ENCODE measurements at regions not wholly inside any gene's neighbourhood (a gene's known extent, or its start where the extent isn't known, plus 50 kb on each side); places are given as distances from the start of the nearest gene placed in this dataset.
"Not testable (repeated sequence)": the region's sequence is repeated elsewhere in the genome, so short reads cannot be mapped to it uniquely, and the experiment has no call there.

DNA sequence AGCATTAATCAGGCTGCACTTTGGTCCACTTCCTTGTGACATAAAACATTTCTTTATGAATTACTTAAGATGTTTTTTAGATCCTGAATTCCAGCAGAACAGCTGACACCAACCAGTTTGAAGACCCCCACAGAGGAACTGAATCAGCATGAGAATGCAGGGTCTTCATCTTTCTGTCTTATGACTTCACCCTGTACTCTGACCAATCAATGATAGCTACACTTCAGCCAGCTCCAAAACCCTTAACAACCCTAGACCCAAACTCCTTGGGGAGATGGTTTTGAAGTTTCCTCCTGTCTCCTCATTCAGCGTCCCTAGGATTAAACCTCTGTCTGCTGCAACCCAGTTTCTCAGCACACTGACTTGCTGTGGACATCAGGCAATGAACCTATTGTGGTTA is 175.0 kb downstream of the CTH start:
- no peaks in the 10 kb centered on the region for H3K36me3 ChIP-seq (ENCODE audit: insufficient read depth, low read length)
- H3K4me1 ChIP-seq (ENCODE audit: insufficient read depth, low read length): peaks cover 14% of the 10 kb centered on the region; the same call in 1 of the 2 replicates
- no peak overlapping the region for H3K9ac ChIP-seq (ENCODE audit: low read depth, low read length)
- H3K9me3 ChIP-seq (ENCODE audit: control insufficient read depth, insufficient read depth, low read length): no peaks in the 10 kb centered on the region

DNA sequence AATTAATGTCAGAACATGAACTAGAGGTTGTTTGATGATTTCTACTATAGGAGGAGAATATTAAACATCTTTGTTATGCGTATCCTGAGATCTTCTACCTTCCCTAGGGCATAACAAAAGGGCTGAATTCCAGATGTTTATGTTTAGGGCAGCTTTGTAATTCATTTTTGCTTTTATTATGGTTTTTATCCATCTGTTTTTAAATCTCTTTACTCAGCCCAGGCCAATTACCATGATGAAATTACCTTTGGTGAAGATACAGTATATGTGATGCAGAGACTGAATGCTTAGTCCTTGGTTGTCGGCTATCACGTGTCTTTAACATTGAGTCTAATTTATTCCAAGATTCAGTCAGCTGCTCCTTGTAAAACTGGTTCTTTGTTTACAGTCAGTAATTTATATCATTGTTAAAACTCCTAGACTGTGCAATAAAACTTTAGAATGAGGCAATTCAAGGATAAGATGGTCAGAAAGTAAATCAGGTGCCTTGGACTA is 176.9 kb downstream of the CTH start:
- H3K9me3 ChIP-seq (ENCODE audit: control insufficient read depth, insufficient read depth, low read length): no peaks in the 10 kb centered on the region
- H3K4me1 ChIP-seq (ENCODE audit: insufficient read depth, low read length): peaks cover 14% of the 10 kb centered on the region; the same call in 1 of the 2 replicates
- H3K36me3 ChIP-seq (ENCODE audit: insufficient read depth, low read length): no peaks in the 10 kb centered on the region
- H3K9ac ChIP-seq (ENCODE audit: low read depth, low read length): no peak overlapping the region

DNA sequence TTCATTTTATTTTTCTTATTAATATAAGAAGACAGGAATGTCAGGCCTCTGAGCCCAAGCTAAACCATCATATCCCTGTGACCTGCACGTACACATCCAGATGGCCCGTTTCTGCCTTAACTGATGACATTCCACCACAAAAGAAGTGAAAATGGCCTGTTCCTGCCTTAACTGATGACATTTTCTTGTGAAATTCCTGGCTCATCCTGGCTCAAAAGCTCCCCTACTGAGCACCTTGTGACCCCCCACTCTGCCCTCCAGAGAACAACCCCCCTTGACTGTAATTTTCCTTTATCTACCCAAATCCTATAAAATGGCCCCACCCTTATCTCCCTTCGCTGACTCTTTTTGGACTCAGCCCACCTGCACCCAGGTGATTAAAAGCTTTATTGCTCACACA is 182.5 kb downstream of the CTH start:
- not testable (repeated sequence) for H3K9ac ChIP-seq (ENCODE audit: low read depth, low read length); H3K4me1 ChIP-seq (ENCODE audit: insufficient read depth, low read length); H3K9me3 ChIP-seq (ENCODE audit: control insufficient read depth, insufficient read depth, low read length); H3K36me3 ChIP-seq (ENCODE audit: insufficient read depth, low read length)

DNA sequence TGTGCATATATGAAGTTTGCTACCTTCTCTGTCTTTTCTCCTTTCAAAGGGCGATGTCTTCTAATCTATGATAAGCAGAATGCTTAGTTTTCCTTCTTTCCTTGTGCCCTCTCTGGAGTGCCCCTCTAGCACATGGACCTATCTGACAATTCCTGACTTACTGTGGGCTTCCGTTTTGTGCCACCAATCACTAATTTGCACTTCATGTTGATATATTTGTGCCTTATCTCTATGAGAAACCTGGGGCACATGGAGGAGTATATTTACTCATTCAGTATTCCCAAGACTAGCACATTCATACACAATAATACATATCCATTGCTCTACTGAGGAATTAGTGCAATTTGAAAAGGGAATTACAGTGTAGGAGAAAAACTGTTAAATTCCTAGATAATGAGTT is 197.7 kb downstream of the CTH start:
- Histone ChIP-seq H3K36me3 (ENCODE audit: insufficient read depth, low read length) (no peaks in the 10 kb centered on the region), H3K4me1 (ENCODE audit: insufficient read depth, low read length) (peaks cover 4% of the 10 kb centered on the region; the same call in 1 of the 2 replicates), H3K9ac (ENCODE audit: low read depth, low read length) (no peak overlapping the region), H3K9me3 (ENCODE audit: control insufficient read depth, insufficient read depth, low read length) (no peaks in the 10 kb centered on the region)

DNA sequence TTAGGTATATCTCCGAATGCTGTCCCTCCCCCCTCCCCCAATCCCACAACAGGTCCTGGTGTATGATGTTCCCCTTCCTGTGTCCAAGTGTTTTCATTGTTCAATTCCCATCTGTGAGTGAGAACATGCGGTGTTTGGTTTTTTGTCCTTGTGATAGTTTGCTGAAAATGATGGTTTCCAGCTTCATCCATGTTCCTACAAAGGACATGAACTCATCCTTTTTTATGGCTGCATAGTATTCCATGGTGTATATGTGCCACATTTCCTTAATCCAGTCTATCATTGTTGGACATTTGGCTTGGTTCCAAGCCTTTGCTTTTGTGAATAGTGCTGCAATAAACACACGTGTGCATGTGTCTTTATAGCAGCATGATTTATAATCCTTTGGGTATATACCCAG is 199.1 kb downstream of the CTH start:
- not testable (repeated sequence) for H3K36me3 ChIP-seq (ENCODE audit: insufficient read depth, low read length); H3K9ac ChIP-seq (ENCODE audit: low read depth, low read length); H3K4me1 ChIP-seq (ENCODE audit: insufficient read depth, low read length); H3K9me3 ChIP-seq (ENCODE audit: control insufficient read depth, insufficient read depth, low read length)

DNA sequence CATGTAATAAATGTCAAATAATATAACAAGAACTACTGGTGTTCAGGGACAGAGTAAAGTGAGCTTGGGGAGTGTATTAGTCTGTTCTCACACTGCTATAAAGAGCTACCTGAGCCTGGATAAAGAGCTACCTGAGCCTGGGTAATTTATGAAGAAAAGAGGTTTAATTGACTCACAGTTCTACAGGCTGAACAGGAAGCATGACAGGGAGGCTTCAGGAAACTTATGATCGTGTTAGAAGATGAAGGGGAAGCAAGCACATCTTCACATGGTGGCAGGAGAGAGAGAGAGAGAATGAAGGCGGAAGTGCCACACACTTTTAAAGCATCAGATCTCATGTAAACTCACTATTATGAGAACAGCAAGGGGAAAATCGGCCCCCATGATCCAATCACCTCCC is 205.9 kb downstream of the CTH start:
- H3K4me1 ChIP-seq (ENCODE audit: insufficient read depth, low read length): no peaks in the 10 kb centered on the region
- no peaks in the 10 kb centered on the region for H3K9me3 ChIP-seq (ENCODE audit: control insufficient read depth, insufficient read depth, low read length)
- H3K36me3 ChIP-seq (ENCODE audit: insufficient read depth, low read length): no peaks in the 10 kb centered on the region
- H3K9ac ChIP-seq (ENCODE audit: low read depth, low read length): no peak overlapping the region

DNA sequence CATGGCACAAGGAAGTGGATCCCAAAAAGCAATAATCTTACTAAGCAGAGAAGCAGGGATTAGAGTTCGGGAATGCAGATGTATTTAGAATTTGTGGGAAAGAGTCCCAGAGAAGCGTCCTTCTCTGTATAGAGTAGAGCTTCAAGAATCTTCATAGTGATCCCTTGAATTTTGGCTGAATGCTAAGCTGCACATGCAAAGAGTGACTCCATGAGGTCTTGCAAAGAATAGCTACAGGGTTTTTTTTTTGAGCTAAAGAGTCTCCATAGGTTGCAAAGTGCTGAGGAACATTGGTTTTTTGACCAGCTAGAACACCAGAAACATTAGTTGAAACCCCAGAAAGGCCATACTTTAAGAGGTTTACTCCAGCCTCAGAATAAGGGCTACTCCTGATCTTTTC is 206.7 kb downstream of the CTH start:
- no peaks in the 10 kb centered on the region for H3K36me3 ChIP-seq (ENCODE audit: insufficient read depth, low read length)
- H3K9ac ChIP-seq (ENCODE audit: low read depth, low read length): no peak overlapping the region
- no peaks in the 10 kb centered on the region for H3K4me1 ChIP-seq (ENCODE audit: insufficient read depth, low read length)
- H3K9me3 ChIP-seq (ENCODE audit: control insufficient read depth, insufficient read depth, low read length): no peaks in the 10 kb centered on the region

DNA sequence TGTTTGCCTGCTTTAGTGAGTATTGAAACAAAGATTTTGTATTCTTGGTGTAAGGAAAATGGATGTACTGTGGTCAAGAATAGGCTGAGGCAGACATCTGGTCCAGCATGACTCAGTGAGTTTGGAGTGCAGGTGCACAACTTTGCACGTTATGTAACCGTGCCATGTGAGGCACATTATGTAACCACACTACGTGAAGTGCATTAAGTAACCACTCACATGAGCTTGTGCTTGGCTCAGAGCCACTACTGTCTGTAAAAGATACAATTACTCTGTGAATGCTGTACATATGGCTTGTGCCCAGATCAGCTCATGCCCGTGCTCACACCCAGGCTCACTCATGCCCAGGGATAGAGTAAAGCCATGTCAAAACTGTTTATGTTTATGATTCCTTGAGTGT is 216.8 kb downstream of the CTH start:
- no peaks in the 10 kb centered on the region for H3K36me3 ChIP-seq (ENCODE audit: insufficient read depth, low read length)
- H3K9me3 ChIP-seq (ENCODE audit: control insufficient read depth, insufficient read depth, low read length): no peaks in the 10 kb centered on the region; the same call in 1 of the 2 replicates
- H3K4me1 ChIP-seq (ENCODE audit: insufficient read depth, low read length): no peaks in the 10 kb centered on the region
- no peak overlapping the region for H3K9ac ChIP-seq (ENCODE audit: low read depth, low read length)

DNA sequence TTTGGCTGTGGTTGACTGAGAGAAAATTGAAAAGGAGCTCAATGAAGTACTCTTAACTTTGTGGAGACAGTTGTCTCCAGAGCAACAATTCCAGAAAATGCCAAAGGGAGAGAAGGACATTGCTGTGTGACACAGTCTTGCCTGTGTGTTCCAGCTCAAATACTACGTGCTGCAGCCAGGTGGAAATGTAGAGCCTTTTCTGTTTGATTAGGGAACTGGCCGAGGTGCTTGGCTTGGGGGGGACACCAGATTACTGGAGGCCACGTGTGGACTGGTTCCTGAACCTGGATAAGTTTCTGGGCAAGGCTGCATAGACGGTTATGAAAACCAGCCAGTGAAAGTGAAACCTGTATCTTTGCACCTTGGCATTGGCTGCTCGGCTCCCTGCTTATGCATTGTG is 217.9 kb downstream of the CTH start:
- Histone ChIP-seq H3K36me3 (ENCODE audit: insufficient read depth, low read length) (no peaks in the 10 kb centered on the region), H3K9ac (ENCODE audit: low read depth, low read length) (no peak overlapping the region), H3K9me3 (ENCODE audit: control insufficient read depth, insufficient read depth, low read length) (no peaks in the 10 kb centered on the region; the same call in 1 of the 2 replicates), H3K4me1 (ENCODE audit: insufficient read depth, low read length) (no peaks in the 10 kb centered on the region)

DNA sequence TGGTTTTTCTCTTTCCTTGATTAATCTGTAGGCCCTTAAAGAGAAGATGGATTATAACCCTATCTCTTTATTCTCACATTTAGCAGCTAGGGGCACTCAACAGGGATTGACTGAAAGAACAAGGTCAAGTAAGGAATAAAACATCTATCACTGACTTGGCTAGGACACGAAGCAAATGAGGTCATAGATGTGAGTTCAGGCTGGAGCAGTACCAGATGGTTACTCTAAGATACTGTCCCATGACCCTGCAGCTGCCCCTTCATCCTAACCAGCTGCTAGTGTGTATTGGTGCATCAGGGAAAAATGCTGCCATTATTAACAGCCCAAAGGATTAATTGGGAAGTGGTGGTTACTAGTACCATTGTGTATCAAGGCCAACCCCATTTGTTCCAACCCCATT is 221.9 kb downstream of the CTH start:
- Histone ChIP-seq H3K36me3 (ENCODE audit: insufficient read depth, low read length) (no peaks in the 10 kb centered on the region), H3K9ac (ENCODE audit: low read depth, low read length) (no peak overlapping the region), H3K9me3 (ENCODE audit: control insufficient read depth, insufficient read depth, low read length) (no peaks in the 10 kb centered on the region), H3K4me1 (ENCODE audit: insufficient read depth, low read length) (no peaks in the 10 kb centered on the region)

DNA sequence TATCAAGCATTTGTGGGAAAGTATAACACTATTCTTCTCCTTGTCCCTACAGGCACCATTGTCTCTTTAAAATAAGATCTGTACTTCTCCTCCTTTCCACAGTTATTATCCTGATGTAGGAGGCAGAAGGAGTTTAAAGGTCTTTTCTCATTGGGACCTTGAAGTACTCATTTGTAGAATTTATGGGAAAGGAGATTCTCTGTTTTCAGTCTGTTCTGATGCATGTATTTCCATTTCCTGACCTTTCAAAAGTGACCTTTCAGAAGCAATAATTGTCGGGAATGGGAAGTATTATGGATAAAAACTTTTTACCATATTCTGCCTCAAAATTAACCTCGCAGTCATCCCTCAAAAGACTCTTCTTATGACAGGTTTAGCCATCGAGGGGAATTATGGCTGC is 224.8 kb downstream of the CTH start:
- Histone ChIP-seq H3K9me3 (ENCODE audit: control insufficient read depth, insufficient read depth, low read length) (no peaks in the 10 kb centered on the region), H3K9ac (ENCODE audit: low read depth, low read length) (no peak overlapping the region), H3K36me3 (ENCODE audit: insufficient read depth, low read length) (no peaks in the 10 kb centered on the region), H3K4me1 (ENCODE audit: insufficient read depth, low read length) (no peaks in the 10 kb centered on the region)

DNA sequence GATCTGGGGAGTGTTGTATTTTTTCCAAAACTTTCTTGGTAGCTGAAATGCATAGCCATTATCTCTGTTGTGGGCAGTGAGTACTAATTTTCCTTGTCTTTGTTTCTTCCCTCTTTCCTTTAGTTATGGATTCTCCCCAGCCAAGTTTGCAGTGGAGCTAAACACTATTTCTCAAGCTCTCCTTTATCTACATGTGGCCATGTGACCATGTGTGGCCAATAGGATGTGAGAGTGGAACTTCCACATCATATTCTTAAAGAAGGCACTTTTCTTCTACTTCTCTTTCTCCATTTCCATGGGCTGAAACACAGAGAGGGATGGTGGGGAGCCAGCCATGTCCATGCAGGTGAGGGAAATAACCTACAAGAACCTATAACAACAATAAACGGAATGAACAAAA is 230.8 kb downstream of the CTH start:
- H3K4me1 ChIP-seq (ENCODE audit: insufficient read depth, low read length): no peaks in the 10 kb centered on the region
- H3K36me3 ChIP-seq (ENCODE audit: insufficient read depth, low read length): no peaks in the 10 kb centered on the region
- no peak overlapping the region for H3K9ac ChIP-seq (ENCODE audit: low read depth, low read length)
- H3K9me3 ChIP-seq (ENCODE audit: control insufficient read depth, insufficient read depth, low read length): no peaks in the 10 kb centered on the region

DNA sequence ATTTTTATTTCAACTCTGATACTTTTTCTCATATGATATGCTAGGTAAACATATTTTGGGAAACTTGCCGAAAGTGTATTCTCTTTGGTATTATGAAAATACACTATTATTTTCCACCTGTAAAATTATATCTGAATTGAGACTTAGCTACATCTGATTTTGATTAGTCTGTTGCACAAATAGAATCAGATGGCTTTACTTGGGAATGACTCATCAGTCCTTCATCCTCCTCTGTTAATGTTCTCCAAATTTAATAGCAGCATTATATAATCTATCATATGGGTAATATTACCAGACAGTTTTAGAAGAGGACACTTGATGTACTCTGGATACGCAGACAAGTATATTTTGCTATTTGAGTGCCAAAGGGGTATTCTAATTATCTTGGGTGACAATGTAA is 245.3 kb downstream of the CTH start:
- H3K9me3 ChIP-seq (ENCODE audit: control insufficient read depth, insufficient read depth, low read length): no peaks in the 10 kb centered on the region
- H3K4me1 ChIP-seq (ENCODE audit: insufficient read depth, low read length): no peaks in the 10 kb centered on the region
- H3K36me3 ChIP-seq (ENCODE audit: insufficient read depth, low read length): no peaks in the 10 kb centered on the region
- H3K9ac ChIP-seq (ENCODE audit: low read depth, low read length): no peak overlapping the region

DNA sequence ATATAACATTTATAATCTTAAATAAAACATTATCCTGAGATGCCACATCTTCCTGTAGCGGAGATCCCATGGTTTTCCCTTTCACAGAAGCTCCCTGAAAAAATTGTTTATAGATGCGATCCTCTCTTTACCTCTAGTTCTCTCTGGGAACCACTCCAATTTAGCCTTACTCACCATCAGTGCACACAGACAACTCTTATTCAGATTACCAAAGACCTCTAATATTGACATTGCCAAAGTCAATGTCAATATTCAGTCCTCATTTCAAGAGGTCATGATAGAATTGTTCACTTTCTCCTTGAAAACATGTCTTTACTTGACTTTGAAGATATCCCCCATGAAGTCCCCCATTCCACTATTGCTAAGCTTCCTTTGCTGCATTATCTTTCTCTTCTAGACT is 248.8 kb downstream of the CTH start:
- no peak overlapping the region for H3K9ac ChIP-seq (ENCODE audit: low read depth, low read length)
- no peaks in the 10 kb centered on the region for H3K4me1 ChIP-seq (ENCODE audit: insufficient read depth, low read length)
- H3K9me3 ChIP-seq (ENCODE audit: control insufficient read depth, insufficient read depth, low read length): no peaks in the 10 kb centered on the region
- no peaks in the 10 kb centered on the region for H3K36me3 ChIP-seq (ENCODE audit: insufficient read depth, low read length)

DNA sequence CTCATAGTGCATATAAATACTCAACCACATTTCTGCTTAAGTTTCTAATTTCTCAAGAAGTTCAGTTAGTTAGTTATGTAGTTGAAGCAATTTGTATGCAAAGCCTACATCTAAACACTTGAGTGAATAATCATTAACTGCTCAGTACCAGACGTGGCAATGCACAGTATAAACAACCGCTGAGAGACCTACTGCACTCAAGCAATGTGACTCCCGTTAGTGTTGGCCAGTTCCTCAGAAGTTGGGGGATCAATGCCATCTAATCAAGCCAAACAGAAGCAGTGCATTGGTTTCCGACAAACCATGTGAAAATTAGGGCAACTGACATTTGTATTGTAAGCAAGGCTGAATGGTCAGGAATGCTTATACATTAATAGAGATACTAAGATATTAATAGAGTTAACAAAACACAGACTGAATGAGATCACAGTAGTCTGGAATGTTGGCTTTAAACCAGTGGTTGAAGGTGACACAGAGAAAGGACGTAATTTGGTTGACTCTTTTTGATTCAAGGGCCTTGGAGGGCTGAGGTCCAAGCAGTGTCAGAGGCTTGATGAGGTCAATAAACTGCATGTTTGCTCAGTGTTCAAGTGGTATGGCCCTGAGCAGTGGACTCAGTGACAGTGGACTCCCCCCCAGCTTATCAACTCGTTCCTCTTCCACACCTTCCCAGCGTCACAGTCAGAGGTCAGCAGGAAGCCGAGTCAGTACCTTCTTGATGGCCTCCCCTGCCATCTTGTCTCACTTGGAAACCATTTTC is 255.5 kb downstream of the CTH start:
- Histone ChIP-seq H3K36me3 (ENCODE audit: insufficient read depth, low read length) (no peaks in the 10 kb centered on the region), H3K4me1 (ENCODE audit: insufficient read depth, low read length) (no peaks in the 10 kb centered on the region), H3K9me3 (ENCODE audit: control insufficient read depth, insufficient read depth, low read length) (no peaks in the 10 kb centered on the region), H3K9ac (ENCODE audit: low read depth, low read length) (no peak overlapping the region)

Data from ES-I3 (cell line).